ENCODE measurements at regions not wholly inside any gene's neighbourhood (a gene's known extent, or its start where the extent isn't known, plus 50 kb on each side); places are given as distances from the start of the nearest gene placed in this dataset.
"Not testable (repeated sequence)": the region's sequence is repeated elsewhere in the genome, so short reads cannot be mapped to it uniquely, and the experiment has no call there.

- DNase-seq: no peak
Measured at GRCh38 chr2:134041877-134042276, 212.0 kb upstream of the MGAT5 start.

- DNase-seq: not testable (repeated sequence)
Measured at GRCh38 chr2:134043028-134043427, 210.8 kb upstream of the MGAT5 start.

GRCh38 chr2:134052173-134052572, 201.7 kb upstream of the MGAT5 start:
- no peak for DNase-seq

- DNase-seq: no peak
Measured at GRCh38 chr2:134056173-134056572, 197.7 kb upstream of the MGAT5 start.

- DNase-seq: not testable (repeated sequence)
Measured at GRCh38 chr2:134061066-134061465, 192.8 kb upstream of the MGAT5 start.

GRCh38 chr2:134062235-134062634, 191.6 kb upstream of the MGAT5 start:
- DNase-seq: not testable (repeated sequence)

GRCh38 chr2:134063916-134064315, 190.0 kb upstream of the MGAT5 start:
- not testable (repeated sequence) for DNase-seq

- no peak for DNase-seq
Measured at GRCh38 chr2:134070281-134070741, 183.6 kb upstream of the MGAT5 start.

GRCh38 chr2:134072341-134072740, 181.5 kb upstream of the MGAT5 start:
- DNase-seq: no peak

- DNase-seq: no peak
Measured at GRCh38 chr2:134073023-134073422, 180.8 kb upstream of the MGAT5 start.

GRCh38 chr2:134074619-134075018, 179.3 kb upstream of the MGAT5 start:
- no peak for DNase-seq

GRCh38 chr2:134075204-134075603, 178.7 kb upstream of the MGAT5 start:
- DNase-seq: no peak

GRCh38 chr2:134078354-134078753, 175.5 kb upstream of the MGAT5 start:
- DNase-seq: no peak

- DNase-seq: no peak
Measured at GRCh38 chr2:134079373-134079772, 174.5 kb upstream of the MGAT5 start.

- DNase-seq: no peak
Measured at GRCh38 chr2:134080386-134081089, 173.3 kb upstream of the MGAT5 start.

GRCh38 chr2:134081238-134081938, 172.5 kb upstream of the MGAT5 start:
- DNase-seq: no peak

GRCh38 chr2:134083548-134083947, 170.3 kb upstream of the MGAT5 start:
- no peak for DNase-seq

GRCh38 chr2:134086594-134087219, 167.2 kb upstream of the MGAT5 start:
- no peak for DNase-seq

- no peak for DNase-seq
Measured at GRCh38 chr2:134087371-134087921, 166.4 kb upstream of the MGAT5 start.

GRCh38 chr2:134089454-134089853, 164.4 kb upstream of the MGAT5 start:
- no peak for DNase-seq

- DNase-seq: no peak
Measured at GRCh38 chr2:134097740-134098139, 156.1 kb upstream of the MGAT5 start.

GRCh38 chr2:134098321-134098720, 155.6 kb upstream of the MGAT5 start:
- DNase-seq: no peak

- no peak for DNase-seq
Measured at GRCh38 chr2:134099273-134099672, 154.6 kb upstream of the MGAT5 start.

- DNase-seq: no peak
Measured at GRCh38 chr2:134103196-134103595, 150.7 kb upstream of the MGAT5 start.

All from activated CD4-positive, alpha-beta T cell treated with anti-CD3 and anti-CD28 coated beads, Interleukin-2, Interleukin-6, amounts not matched to agents 100 ng/mL and 50 ng/mL, durations not matched to agents 16 hours and 8 hours (primary cell).